ENCODE measurements at regions not wholly inside any gene's neighbourhood (a gene's known extent, or its start where the extent isn't known, plus 50 kb on each side); places are given as distances from the start of the nearest gene placed in this dataset.

- TF ChIP-seq CTCF (IDR thresholded peaks at IDR 0.05; ENCODE audit: low read depth, low read length) = no peak
- TF ChIP-seq EZH2phosphoT487 (IDR thresholded peaks at IDR 0.05; ENCODE audit: low read depth) = no peak
- no peaks in the 10 kb centered on the region for H3K79me2 ChIP-seq (ENCODE audit: low read length)
- no peaks in the 10 kb centered on the region for H4K20me1 ChIP-seq (ENCODE audit: insufficient read depth, low read length)
- H3K27me3 ChIP-seq (ENCODE audit: low read depth, low read length) = no peaks in the 10 kb centered on the region
- H3K9me3 ChIP-seq (ENCODE audit: insufficient read depth, low read length) = no peaks in the 10 kb centered on the region
- H3K9ac ChIP-seq (ENCODE audit: low read length) = no peak overlapping the region
- H3K36me3 ChIP-seq (replicated peaks; ENCODE audit: low read depth, low read length) = no peaks in the 10 kb centered on the region
- no peaks in the 10 kb centered on the region for H3K4me1 ChIP-seq (ENCODE audit: low read length)
- no peak overlapping the region for H3K4me2 ChIP-seq (ENCODE audit: low read length)
- H3K4me3 ChIP-seq (ENCODE audit: low read length) = no peak overlapping the region
- no peak overlapping the region for H2AFZ ChIP-seq (ENCODE audit: low read depth, low read length)
- no peak overlapping the region for H3K27ac ChIP-seq (ENCODE audit: low read length)
Observed at GRCh38 chr2:41544709-41545108, 503.1 kb upstream of the PKDCC start.

GRCh38 chr2:41546031-41546430, 501.8 kb upstream of the PKDCC start:
- Histone ChIP-seq H3K9me3 (ENCODE audit: insufficient read depth, low read length) (no peaks in the 10 kb centered on the region), H3K27ac (ENCODE audit: low read length) (no peak overlapping the region), H3K4me2 (ENCODE audit: low read length) (no peak overlapping the region), H2AFZ (ENCODE audit: low read depth, low read length) (no peak overlapping the region), H3K27me3 (ENCODE audit: low read depth, low read length) (no peaks in the 10 kb centered on the region), H3K4me3 (ENCODE audit: low read length) (no peak overlapping the region), H3K79me2 (ENCODE audit: low read length) (no peaks in the 10 kb centered on the region), H3K36me3 (replicated peaks; ENCODE audit: low read depth, low read length) (no peaks in the 10 kb centered on the region), H4K20me1 (ENCODE audit: insufficient read depth, low read length) (no peaks in the 10 kb centered on the region), H3K4me1 (ENCODE audit: low read length) (no peaks in the 10 kb centered on the region), H3K9ac (ENCODE audit: low read length) (no peak overlapping the region)
- TF ChIP-seq CTCF (IDR thresholded peaks at IDR 0.05; ENCODE audit: low read depth, low read length) = no peak
- no peak for TF ChIP-seq EZH2phosphoT487 (IDR thresholded peaks at IDR 0.05; ENCODE audit: low read depth)

- Histone ChIP-seq H3K4me1 (ENCODE audit: low read length) (no peaks in the 10 kb centered on the region), H3K27me3 (ENCODE audit: low read depth, low read length) (no peaks in the 10 kb centered on the region), H3K4me3 (ENCODE audit: low read length) (no peak overlapping the region), H3K79me2 (ENCODE audit: low read length) (no peaks in the 10 kb centered on the region), H3K9ac (ENCODE audit: low read length) (no peak overlapping the region), H3K27ac (ENCODE audit: low read length) (no peak overlapping the region), H3K36me3 (replicated peaks; ENCODE audit: low read depth, low read length) (no peaks in the 10 kb centered on the region), H2AFZ (ENCODE audit: low read depth, low read length) (no peak overlapping the region), H4K20me1 (ENCODE audit: insufficient read depth, low read length) (no peaks in the 10 kb centered on the region), H3K4me2 (ENCODE audit: low read length) (no peak overlapping the region), H3K9me3 (ENCODE audit: insufficient read depth, low read length) (no peaks in the 10 kb centered on the region)
- TF ChIP-seq EZH2phosphoT487 (IDR thresholded peaks at IDR 0.05; ENCODE audit: low read depth) = no peak
- no peak for TF ChIP-seq CTCF (IDR thresholded peaks at IDR 0.05; ENCODE audit: low read depth, low read length)
Observed at GRCh38 chr2:41568648-41569047, 479.2 kb upstream of the PKDCC start.

- Histone ChIP-seq H3K9ac (ENCODE audit: low read length) (no peak overlapping the region), H3K36me3 (replicated peaks; ENCODE audit: low read depth, low read length) (no peaks in the 10 kb centered on the region), H3K4me1 (ENCODE audit: low read length) (no peaks in the 10 kb centered on the region), H3K27ac (ENCODE audit: low read length) (no peak overlapping the region), H3K9me3 (ENCODE audit: insufficient read depth, low read length) (no peaks in the 10 kb centered on the region), H2AFZ (ENCODE audit: low read depth, low read length) (no peak overlapping the region), H3K27me3 (ENCODE audit: low read depth, low read length) (no peaks in the 10 kb centered on the region), H4K20me1 (ENCODE audit: insufficient read depth, low read length) (no peaks in the 10 kb centered on the region), H3K4me2 (ENCODE audit: low read length) (no peak overlapping the region), H3K79me2 (ENCODE audit: low read length) (no peaks in the 10 kb centered on the region), H3K4me3 (ENCODE audit: low read length) (no peak overlapping the region)
- no peak for TF ChIP-seq EZH2phosphoT487 (IDR thresholded peaks at IDR 0.05; ENCODE audit: low read depth)
- TF ChIP-seq CTCF (IDR thresholded peaks at IDR 0.05; ENCODE audit: low read depth, low read length) = no peak
Observed at GRCh38 chr2:41572154-41572553, 475.7 kb upstream of the PKDCC start.
